ENCODE measurements at regions not wholly inside any gene's neighbourhood (a gene's known extent, or its start where the extent isn't known, plus 50 kb on each side); places are given as distances from the start of the nearest gene placed in this dataset.

DNA sequence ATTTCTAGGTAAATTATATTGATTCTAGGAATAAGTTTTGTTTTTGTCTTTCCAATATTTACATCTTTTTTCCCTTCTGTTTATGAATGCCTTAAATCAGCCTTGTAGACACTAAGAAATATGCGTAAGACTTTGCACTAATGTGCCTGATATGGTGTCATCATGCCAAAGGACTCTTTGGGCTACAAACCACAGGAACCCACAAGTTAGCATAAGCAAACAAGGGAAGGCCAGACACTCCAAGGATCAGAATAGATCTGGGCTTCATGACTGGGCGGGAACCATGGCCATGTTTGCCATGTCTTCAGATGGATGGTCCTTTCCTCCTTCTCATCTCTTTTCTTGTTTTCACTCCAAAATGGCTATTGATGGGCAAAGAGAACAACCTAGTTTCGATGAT is 242.2 kb upstream of the CHRNA7 start:
- DNase-seq (ENCODE audit: low read depth, low spot score): no peak
- no peak overlapping the region for H3K27ac ChIP-seq

DNA sequence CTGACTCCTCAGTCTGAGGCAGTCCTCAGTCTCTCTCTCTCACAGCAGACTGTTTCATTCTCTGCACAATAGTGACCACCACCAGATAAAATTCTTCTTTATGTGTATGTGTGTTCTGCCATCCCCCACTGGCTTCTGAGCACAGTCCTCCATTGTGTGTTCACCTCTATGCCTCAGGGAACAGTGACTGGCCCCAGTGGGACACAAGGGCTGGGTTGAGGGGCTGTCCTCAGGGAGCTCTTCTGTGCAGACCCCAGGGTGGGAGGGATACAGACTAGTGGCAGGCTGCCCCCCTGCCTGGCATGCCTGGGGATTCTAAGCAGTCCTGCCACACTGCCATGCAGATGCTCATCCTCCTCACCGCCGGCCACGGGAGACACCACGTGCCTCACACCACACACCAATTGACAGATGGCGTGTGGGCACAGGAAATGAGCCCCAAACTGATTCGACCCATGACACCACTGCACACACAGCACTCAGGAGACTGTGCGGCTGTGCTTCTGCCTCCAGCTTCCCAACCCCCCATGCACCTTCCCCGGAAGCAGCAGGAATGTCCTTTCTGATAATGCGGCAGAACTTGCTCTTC is 237.6 kb upstream of the CHRNA7 start:
- no peak for DNase-seq (ENCODE audit: low read depth, low spot score)

DNA sequence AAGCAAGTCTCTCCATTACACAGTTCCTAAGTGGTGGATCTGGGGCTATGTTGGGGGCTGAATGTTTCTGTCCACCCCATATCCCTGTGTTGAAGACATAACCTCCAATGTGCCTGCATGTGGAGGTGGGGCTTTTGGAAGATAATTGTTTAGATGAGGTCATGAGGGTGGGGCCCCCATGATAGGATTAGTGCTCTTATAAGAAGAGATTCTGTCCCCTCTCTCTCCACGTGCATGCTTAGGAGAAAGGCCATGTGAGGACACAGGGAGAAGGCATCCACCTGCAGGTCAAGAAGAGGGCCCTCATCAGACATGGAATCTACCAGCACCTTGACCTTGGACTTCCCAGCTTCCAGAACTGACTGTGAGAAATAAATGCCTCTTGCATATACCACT is 231.0 kb upstream of the CHRNA7 start:
- H3K27ac ChIP-seq: no peak overlapping the region
- no peak for DNase-seq (ENCODE audit: low read depth, low spot score)

More for the DNA sequence above, 237.6 kb upstream of the CHRNA7 start:
- H3K27ac ChIP-seq: no peak overlapping the region

DNA sequence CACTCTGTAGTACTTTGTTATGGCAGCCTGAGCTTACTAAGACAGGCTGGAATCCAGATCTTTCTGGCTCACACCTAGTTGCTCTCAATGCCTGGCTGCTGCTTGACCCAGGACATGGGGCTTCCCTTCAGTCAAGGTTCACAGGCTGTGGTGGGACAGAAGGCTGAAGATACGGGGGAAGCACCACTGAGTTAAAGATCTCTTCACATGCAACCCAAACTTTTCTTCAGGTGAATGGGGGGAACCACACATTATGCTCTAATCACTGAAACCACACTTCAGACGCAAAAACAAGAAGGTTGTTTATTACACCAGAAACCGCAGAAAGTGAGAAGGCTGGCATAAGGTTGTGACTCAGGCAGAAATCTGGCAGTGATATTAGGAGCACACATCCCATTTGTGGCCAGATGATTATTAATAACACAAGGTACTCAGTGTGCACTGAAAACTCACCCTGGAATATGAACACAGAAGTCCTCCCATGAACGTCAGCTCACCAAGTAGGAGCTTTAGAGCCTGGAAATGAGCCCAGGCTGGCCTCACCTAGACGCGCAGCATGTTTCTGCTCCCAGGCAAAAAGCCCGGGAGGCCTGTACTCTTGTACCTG is 230.5 kb upstream of the CHRNA7 start:
- no peak for DNase-seq (ENCODE audit: low read depth, low spot score)
- H3K27ac ChIP-seq: no peak overlapping the region

DNA sequence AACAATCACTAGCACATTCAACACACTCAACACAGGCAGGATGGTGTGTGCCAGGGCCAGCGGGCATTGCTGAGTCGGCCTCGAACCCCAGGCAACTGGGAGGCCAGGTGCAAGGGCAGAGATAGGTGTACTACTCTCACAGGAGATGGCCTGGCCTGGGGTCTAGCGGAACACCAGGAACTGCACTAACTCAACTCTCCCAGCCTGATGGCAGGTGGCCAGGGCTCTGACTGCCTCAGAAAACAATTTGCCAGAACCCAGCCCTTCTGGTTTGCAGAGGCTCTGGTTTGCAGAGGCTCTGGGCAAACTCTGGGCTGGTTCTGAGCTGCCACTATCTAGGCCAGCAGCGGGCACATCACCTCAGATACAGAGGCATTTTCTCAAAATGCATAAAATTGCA is 229.2 kb upstream of the CHRNA7 start:
- no peak for DNase-seq (ENCODE audit: low read depth, low spot score)
- H3K27ac ChIP-seq: no peak overlapping the region

DNA sequence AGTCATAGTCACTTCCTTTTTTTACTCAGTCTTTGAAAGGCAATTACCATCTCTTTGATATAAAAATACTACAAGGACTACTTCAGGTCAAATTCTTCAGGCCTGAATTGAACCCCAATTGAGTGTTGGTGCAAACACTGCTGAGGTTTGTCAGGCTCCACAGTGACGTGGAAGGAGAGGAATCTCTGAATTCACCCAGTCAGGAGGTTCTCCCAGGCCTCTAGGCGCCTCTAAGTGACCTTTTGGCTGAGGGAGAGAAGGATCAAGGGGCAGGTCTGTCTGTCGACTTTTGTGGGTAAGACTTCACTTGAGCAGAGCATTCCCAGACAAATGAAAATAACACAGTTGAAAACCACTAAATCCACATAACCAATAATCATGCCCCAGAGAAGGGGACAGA is 227.6 kb upstream of the CHRNA7 start:
- no peak overlapping the region for H3K27ac ChIP-seq
- no peak for DNase-seq (ENCODE audit: low read depth, low spot score)

DNA sequence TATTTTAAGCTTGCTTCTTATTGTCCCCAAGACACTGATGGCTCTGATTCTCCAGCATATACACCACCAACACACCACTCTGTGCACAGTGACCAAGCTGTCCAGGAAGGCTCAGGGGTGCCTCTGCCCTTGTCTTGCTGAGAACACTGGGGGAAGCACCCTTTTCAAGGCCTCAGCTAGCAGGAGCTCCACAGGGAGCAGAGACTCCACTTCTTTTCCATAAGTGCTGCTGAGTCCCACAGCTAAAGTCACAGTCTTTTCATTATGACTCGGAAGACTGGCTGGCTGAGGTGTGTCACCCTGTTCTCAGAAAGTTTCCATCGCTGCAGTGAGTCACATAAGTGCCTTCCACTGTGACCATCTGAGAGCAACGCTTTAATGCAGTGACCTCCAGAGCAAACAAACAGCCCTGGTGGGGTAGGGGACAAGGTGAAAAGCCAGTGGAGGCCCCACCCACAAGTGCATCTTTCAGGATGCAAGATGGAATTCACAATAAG is 226.9 kb upstream of the CHRNA7 start:
- DNase-seq (ENCODE audit: low read depth, low spot score): no peak
- no peak overlapping the region for H3K27ac ChIP-seq

DNA sequence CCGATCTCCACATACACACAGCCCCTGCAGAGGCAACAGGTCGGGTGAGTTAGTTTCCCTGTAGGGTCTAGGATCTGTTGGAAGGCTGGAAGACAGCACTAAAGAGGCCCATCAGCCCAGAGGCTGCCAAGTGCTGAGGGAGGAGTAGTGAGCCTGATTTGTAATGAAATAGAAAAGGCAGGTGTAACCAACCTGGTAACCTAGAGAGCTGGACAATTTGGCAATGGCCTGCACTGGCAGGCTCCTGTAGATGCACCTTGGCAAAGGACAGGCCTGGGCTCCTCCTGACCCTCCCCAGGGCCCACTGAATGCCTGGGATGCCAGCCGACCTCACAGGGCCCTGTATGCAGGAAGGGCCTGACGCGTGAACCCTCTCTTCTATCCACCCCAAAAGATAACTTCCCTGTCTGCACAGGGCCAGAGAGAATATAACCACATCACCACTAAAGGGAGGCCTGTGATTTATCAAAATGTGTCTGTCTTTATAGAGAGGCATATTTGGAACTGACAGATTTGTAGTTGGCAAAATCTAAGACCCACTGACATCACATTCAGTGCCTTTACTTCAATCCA is 225.1 kb upstream of the CHRNA7 start:
- no peak for DNase-seq (ENCODE audit: low read depth, low spot score)
- H3K27ac ChIP-seq: no peak overlapping the region

DNA sequence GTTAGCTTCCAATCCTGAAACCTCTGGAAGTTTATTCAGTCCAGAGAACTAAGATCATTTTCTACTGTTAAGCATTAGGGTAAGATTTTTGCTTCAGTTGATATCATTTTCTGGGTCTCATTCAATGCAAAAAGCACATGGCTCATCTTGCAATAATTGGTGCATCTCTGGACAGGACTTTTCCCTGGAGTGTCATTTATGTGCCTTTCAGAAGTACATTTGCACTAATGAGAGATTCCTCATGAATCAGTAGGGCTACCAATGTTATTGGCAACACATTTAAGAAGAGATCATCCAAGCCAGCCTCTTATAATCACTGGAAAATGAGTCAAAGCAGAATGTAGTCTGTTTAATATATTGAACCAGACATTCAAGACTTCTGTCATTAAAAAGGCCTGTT is 224.2 kb upstream of the CHRNA7 start:
- no peak for DNase-seq (ENCODE audit: low read depth, low spot score)
- H3K27ac ChIP-seq: no peak overlapping the region

DNA sequence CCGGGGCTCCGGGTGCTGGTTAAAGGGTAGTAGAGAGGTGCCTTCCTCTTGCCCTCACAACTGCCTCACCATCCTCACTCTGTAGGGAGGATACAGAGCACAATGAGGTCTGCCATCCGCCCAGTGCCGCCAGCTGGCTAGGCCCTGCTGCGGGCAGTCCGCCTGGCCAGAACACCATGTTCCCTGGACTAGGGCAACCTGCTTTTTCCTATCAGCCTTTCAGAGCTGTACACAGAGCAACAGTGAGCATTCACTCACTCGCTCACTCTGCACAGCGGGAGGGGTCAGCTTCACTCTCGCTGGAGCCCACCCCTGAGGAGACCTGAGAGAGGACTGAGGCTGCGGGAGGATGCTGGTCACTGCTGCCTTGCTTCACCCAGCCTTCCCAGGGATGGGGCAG is 218.7 kb upstream of the CHRNA7 start:
- H3K27ac ChIP-seq: no peak overlapping the region
- no peak for DNase-seq (ENCODE audit: low read depth, low spot score)

DNA sequence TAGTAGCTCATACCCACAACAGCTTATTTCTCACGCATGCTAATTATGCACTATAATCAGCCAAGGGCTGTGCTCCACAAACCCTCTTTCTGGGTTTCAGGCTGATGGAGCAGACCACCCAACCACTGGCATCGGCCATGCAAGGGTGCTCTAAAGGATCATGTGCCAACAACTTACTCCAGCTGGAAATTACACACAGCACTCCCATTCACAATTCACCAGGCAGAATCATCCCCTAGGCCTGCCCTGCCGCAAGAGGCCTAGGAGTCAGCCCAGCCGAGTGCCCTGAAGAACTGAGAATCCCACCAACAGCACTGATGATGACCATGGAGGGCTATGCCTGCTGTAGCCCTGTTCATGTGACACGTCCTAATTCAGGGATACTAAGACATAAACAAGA is 216.2 kb upstream of the CHRNA7 start:
- DNase-seq (ENCODE audit: low read depth, low spot score): no peak
- H3K27ac ChIP-seq: no peak overlapping the region

DNA sequence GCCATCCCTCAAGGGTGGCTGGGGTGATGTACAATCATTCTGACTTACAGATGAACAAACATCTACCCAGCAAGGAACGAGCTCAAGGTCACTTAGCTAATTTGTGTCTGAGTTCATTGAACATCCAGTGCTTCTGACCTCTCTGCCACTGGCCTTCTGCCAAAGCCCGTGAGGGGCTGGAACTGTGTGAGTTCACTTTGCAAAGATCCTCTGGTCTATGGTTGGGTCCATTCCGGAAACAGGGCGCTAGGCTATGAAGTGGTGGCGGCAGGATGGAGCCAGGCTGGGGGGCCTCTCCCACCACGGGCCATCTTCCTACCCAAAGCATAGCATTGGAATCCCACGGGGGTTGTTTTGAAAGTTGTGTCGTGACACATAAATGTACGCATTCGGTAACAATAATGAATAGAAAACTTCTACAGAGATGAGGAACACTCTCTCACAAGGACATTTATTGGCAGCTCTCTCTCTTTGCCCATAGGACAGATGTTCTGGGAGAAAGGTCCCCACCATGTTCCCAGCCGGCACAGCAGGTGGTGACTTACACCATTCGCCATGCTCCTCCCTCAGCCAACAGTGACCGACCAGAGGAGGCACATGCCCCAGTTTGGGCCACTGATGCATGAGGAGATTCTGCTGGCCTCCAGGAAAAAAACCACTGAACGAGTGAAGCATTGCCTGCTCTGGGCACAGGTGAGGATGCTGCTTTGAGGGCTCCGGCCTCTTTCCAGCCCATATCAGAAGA is 214.7 kb upstream of the CHRNA7 start:
- no peak overlapping the region for H3K27ac ChIP-seq
- DNase-seq (ENCODE audit: low read depth, low spot score): no peak

DNA sequence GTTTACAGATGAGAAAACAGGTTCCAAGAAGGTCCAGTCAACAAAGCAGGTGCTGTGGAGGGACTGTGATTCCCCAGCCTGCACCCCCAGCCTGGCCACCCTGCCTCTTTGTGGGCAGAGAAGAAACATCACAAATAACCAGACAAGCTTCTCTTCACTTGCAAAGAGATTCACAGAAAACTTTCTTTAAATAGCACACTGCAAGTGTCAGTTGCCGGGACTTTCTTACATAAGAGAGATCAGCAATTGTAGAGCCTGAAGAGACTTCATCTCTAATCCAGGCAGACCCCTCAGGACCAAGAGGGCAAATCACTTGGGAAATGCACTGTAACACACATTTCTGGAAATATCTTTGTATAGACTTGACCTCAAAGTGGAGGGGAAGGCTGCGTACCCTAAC is 207.9 kb upstream of the CHRNA7 start:
- DNase-seq (ENCODE audit: low read depth, low spot score): no peak
- H3K27ac ChIP-seq: no peak overlapping the region

DNA sequence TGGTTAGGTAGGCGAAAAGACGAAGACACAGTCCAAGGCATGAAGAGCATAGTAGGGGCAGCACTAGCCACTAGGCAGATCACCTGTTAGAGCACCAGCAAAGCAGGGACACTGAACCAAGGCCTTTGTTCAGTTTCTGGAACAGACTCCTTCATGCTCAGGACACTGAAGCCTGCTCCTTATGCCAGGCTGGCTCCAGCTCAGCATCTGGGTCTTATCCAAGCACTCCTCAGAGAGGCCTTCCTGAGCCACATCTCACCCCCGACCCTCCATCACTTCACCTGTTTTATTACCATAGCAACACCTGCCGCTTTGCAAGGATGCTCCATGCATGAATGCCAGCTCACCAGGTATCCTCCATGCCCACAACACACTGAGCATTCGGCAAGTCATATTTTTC is 206.3 kb upstream of the CHRNA7 start:
- no peak overlapping the region for H3K27ac ChIP-seq
- DNase-seq (ENCODE audit: low read depth, low spot score): no peak

DNA sequence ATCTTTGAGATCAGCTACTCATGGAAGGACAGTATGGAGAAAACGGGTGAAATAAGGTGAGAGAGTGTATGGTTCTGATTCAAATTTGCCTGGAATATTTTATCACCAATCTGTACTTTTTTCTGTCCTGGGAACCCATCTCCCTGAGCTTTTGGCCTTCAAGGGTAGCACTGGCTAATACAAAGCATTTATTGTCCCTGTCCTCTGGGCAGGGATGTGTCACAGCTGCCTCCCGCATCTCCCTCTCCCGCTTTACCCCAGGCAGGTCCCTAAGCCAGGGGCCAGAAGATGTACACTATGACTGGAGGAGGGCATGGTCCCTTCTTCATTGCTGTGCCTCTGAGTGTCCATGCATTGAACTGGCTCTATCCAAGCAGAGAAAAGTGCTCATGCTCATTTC is 201.7 kb upstream of the CHRNA7 start:
- H3K27ac ChIP-seq: no peak overlapping the region
- DNase-seq (ENCODE audit: low read depth, low spot score): no peak

DNA sequence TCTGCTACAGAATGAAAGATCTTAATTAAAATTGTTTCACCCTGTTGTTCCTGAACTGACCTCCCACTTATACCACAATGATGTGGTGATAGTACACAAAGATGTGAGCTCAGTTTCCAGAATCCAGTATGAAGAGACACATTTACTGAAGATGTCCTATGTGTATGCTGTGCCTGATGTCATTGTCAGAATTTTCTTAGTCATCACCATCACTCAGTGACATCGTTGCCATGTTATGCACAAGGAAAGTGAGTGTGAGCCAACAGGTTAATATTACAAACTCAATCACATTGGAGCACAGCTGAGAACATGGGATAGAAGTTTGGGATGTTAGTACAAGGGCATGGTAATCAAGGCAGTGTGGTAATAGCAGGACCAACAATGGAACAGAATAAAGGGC is 199.7 kb upstream of the CHRNA7 start:
- H3K27ac ChIP-seq: no peak overlapping the region
- no peak for DNase-seq (ENCODE audit: low read depth, low spot score)

DNA sequence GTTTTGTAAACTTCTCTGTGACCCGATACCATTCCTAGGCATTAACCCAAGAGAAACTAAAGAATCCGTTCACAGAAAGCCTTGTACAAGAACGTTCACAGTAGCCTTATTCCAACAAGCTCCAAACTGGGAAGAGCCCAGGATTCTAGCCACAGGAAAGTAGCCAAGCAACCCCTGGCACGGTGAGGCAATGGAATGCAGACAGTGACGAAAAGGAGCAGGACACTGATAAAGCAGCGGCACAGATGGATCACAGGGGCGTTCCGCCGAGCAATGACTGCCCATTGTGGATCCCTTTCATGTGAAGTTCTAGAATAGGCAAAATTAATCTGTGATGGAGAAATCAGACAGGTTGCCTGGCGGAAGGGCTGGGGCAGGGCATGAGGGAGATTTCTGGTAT is 198.7 kb upstream of the CHRNA7 start:
- no peak for DNase-seq (ENCODE audit: low read depth, low spot score)
- no peak overlapping the region for H3K27ac ChIP-seq

DNA sequence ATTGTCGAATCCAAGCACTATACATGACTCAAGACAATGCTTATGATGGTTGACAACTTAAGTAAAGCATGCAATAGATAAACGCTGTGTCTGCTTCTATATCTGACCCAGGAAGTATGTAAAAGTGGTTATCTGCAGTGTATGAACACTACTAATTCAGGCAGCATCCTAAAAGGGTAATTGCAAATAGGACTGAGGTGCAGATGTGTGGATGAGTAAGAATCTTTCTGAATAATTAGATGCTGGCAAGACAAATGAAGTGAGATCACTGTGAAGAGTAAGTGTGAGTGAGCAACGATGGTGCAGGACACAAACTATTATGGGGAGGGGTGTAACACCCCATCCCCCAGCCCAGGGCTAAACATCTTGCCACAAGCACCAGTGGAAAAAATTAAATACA is 195.7 kb upstream of the CHRNA7 start:
- DNase-seq (ENCODE audit: low read depth, low spot score): no peak
- H3K27ac ChIP-seq: no peak overlapping the region

DNA sequence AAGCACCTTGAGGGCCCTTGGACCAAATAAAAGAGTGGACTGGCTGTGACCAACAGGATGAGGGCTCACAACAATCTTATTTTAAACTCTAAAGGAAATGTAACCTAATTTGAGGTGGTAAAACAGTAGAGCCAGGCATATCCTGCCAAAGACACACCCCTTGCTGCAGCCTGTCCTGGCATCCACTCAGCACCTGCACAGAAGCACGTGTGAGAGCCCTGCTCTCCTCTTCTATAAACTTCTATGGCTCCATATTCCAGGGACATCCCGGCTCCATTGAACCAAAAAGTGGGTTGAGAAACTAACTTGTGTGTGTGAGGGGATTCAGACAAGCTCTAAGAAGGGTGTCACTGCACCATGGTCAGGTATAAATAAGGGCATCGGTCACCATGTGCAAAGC is 190.9 kb upstream of the CHRNA7 start:
- no peak for DNase-seq (ENCODE audit: low read depth, low spot score)
- H3K27ac ChIP-seq: no peak overlapping the region

DNA sequence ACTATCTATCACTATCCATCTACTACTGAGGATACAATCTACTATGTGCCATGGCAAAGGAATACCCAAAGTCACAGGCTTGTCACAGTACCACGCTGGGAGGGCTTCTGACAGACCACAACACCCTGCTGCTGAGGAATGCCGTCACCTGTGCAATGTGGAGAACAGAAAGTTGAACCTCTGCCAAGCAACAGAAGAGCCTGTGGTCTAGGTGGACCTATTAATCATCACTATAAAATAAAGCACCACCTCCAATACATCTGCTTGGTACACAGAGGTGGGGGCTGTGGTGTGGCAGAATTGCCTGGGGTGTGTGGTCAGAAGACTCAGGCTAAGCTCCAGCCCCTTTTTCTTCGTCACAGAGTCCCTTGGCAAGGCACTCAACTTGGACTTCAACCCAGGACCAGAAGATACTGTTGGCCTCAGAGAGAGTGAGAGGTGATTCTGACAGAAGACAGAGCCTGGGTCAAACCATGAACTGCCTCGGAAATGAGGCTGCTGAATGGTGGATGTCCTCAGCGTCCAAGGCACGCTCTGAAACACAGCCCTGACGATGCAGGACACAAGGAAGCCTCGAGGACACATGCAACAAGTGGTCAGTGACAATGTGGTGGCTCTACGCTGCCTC is 189.4 kb upstream of the CHRNA7 start:
- no peak overlapping the region for H3K27ac ChIP-seq
- DNase-seq (ENCODE audit: low read depth, low spot score): no peak
